Endodermal cell (in vitro differentiated cells): ENCODE measurements at regions not wholly inside any gene's neighbourhood (a gene's known extent, or its start where the extent isn't known, plus 50 kb on each side); places are given as distances from the start of the nearest gene placed in this dataset.

Experiments used
- DNase-seq: peaks from one replicate; pipeline ENCODE4 v3.0.0-alpha.2; 2017
- H3K27ac ChIP-seq: 2 replicates; pipeline ENCODE4 v1.5.1; 2013; ENCODE audit warnings: mild to moderate bottlenecking, low read depth, low read length, moderate library complexity
- H3K27me3 ChIP-seq: 2 replicates; pipeline ENCODE4 v1.6.1; 2013; ENCODE audit warnings: mild to moderate bottlenecking, low read length, moderate library complexity; ENCODE audit not compliant: insufficient read depth, control insufficient read depth, poor library complexity, severe bottlenecking
- H3K36me3 ChIP-seq: 2 replicates; pipeline ENCODE4 v1.7.0; 2013; ENCODE audit warnings: mild to moderate bottlenecking, low read length, moderate library complexity; ENCODE audit not compliant: control insufficient read depth, insufficient read depth
- H3K4me1 ChIP-seq: one replicate; pipeline ENCODE4 v1.7.0; 2013; ENCODE audit warnings: low read length; ENCODE audit not compliant: control insufficient read depth, insufficient read depth
- H3K4me3 ChIP-seq: 2 replicates; pipeline ENCODE4 v1.5.1; 2013; ENCODE audit warnings: mild to moderate bottlenecking, low read length, moderate library complexity
- H3K9ac ChIP-seq: 2 replicates; pipeline ENCODE4 v1.6.1; 2013; ENCODE audit warnings: mild to moderate bottlenecking, low read length, moderate library complexity; ENCODE audit not compliant: poor library complexity, severe bottlenecking; ENCODE audit errors: extremely low read depth
- H3K9me3 ChIP-seq: 2 replicates; pipeline ENCODE4 v1.6.1; 2013; ENCODE audit warnings: mild to moderate bottlenecking, low read length, moderate library complexity; ENCODE audit not compliant: control insufficient read depth
- H3K27ac Mint-ChIP-seq: 2 replicates; pipeline ENCODE4 v1.8.0; 2020; ENCODE audit warnings: mixed read lengths
- H3K27me3 Mint-ChIP-seq: 2 replicates; pipeline ENCODE4 v1.8.0; 2021; ENCODE audit warnings: mild to moderate bottlenecking, mixed read lengths; ENCODE audit not compliant: insufficient read depth
- H3K36me3 Mint-ChIP-seq: 2 replicates; pipeline ENCODE4 v1.8.0; 2020; ENCODE audit warnings: low read depth, mixed read lengths
- H3K4me1 Mint-ChIP-seq: 2 replicates; pipeline ENCODE4 v1.8.0; 2020; ENCODE audit warnings: mixed read lengths
- H3K4me3 Mint-ChIP-seq: 2 replicates; pipeline ENCODE4 v1.8.0; 2020; ENCODE audit warnings: mild to moderate bottlenecking, moderate library complexity, mixed read lengths
- H3K9me3 Mint-ChIP-seq: 2 replicates; pipeline ENCODE4 v1.8.0; 2020; ENCODE audit warnings: mild to moderate bottlenecking, mixed read lengths
- WGBS, 2 experiments: methylation state at CpG; one replicate each; pipeline versions ENCODE4 v1.1.5 to v1.1.7; 2013; ENCODE audit warnings: missing lambda C conversion rate in 2 of 2, mixed read lengths in 1 of 2; ENCODE audit not compliant: insufficient coverage in 1 of 2, insufficient read length in 1 of 2; 5-methylcytosine and 5-hydroxymethylcytosine counted together
- TF ChIP-seq, protein P1 (sequence below): fragments of 200-600 bp; sonication (generic); conservative IDR thresholded peaks from 2 replicates; pipeline ENCODE4 v1.5.0; 2021; ENCODE audit warnings: antibody characterized with exemption, mild to moderate bottlenecking

DNA sequence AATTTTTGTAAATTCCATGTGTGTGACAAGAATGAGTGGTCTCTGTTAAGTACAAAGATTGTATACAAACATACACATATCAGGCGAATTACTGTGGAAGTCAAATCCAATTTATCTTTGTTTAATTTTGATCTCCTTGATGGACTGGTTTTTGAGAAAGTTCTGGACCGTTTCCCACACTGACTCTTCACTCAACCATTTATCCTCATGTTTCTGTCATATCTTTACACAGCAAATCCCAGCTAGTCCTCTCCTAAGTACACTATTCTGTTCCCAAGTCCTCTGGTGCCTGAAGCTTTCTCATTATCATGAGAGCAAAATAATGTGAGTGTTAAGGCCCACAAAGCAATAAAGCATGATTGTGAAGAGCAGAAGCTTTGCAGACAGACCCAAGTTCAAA lies 189.9 kb downstream of the WNT5A start:
- H3K27me3 ChIP-seq = no peaks in the 10 kb centered on the region
- Mint-ChIP-seq H3K36me3 (no peaks in the 10 kb centered on the region), H3K27me3 (no peaks in the 10 kb centered on the region), H3K4me1 (peaks cover under 1% of the 10 kb centered on the region), H3K9me3 (no peaks in the 10 kb centered on the region), H3K4me3 (no peak overlapping the region), H3K27ac (no peak overlapping the region)
- H3K27ac ChIP-seq = no peak overlapping the region
- no peaks in the 10 kb centered on the region for H3K36me3 ChIP-seq
- no peaks in the 10 kb centered on the region for H3K4me1 ChIP-seq
- TF ChIP-seq, protein P1, sequence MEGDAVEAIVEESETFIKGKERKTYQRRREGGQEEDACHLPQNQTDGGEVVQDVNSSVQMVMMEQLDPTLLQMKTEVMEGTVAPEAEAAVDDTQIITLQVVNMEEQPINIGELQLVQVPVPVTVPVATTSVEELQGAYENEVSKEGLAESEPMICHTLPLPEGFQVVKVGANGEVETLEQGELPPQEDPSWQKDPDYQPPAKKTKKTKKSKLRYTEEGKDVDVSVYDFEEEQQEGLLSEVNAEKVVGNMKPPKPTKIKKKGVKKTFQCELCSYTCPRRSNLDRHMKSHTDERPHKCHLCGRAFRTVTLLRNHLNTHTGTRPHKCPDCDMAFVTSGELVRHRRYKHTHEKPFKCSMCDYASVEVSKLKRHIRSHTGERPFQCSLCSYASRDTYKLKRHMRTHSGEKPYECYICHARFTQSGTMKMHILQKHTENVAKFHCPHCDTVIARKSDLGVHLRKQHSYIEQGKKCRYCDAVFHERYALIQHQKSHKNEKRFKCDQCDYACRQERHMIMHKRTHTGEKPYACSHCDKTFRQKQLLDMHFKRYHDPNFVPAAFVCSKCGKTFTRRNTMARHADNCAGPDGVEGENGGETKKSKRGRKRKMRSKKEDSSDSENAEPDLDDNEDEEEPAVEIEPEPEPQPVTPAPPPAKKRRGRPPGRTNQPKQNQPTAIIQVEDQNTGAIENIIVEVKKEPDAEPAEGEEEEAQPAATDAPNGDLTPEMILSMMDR = no peak
- no peak overlapping the region for H3K4me3 ChIP-seq
- H3K9me3 ChIP-seq = no peaks in the 10 kb centered on the region
- WGBS, 2 experiments = 91% methylated on average over 2 of the region's 2 CpGs; no CpG with 5 or more reads in 1 of the 2 experiments
- no peak overlapping the region for H3K9ac ChIP-seq
- no peak for DNase-seq

DNA sequence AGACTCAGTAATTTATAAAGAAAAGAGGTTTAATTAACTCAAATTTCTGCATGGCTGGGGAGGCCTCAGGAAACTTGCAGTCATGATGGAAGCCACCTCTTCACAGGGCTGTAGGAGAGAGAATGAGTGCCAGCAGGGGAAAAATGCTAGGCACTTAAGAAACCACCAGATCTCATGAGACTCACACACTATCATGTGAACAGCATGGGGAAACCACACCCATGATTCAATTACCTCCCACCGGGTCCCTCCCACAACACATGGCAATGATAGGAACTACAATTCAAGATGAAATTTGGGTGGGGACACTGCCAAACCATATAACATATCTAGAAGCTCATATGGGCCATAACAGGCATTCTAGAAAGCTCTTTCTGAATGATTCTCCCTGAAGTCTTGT lies 190.3 kb downstream of the WNT5A start:
- no peak overlapping the region for H3K27ac Mint-ChIP-seq
- H3K4me3 Mint-ChIP-seq = no peak overlapping the region
- TF ChIP-seq, protein P1 = no peak
- H3K4me1 Mint-ChIP-seq = peaks cover 4% of the 10 kb centered on the region
- H3K4me1 ChIP-seq = no peaks in the 10 kb centered on the region
- no peaks in the 10 kb centered on the region for H3K27me3 ChIP-seq
- no peaks in the 10 kb centered on the region for H3K9me3 ChIP-seq
- no peak overlapping the region for H3K27ac ChIP-seq
- DNase-seq = no peak
- no peaks in the 10 kb centered on the region for H3K36me3 Mint-ChIP-seq
- no peaks in the 10 kb centered on the region for H3K36me3 ChIP-seq
- H3K9ac ChIP-seq = no peak overlapping the region
- no peaks in the 10 kb centered on the region for H3K27me3 Mint-ChIP-seq
- WGBS, 2 experiments = 91% methylated on average over 1 of the region's 1 CpG; no CpG with 5 or more reads in 1 of the 2 experiments
- H3K4me3 ChIP-seq = no peak overlapping the region
- no peaks in the 10 kb centered on the region for H3K9me3 Mint-ChIP-seq

DNA sequence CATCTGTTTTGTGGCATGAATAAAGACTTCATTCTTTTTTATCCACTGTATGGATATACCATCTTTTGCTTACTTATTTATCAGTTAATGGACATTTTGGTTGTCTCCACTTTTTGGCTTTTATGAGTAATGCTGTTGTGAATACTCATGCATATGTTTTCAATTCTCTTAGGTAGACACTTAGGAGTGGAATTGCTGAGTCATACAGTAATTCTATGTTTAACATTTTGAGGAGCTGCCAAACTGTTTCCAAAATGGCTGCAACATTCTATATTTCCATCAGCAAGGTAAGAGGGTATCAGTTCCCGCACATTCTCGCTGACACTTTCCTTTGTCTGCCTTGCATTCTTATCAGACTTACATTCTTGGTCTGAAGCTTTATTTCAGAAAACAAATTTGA lies 191.1 kb downstream of the WNT5A start:
- no peaks in the 10 kb centered on the region for H3K36me3 ChIP-seq
- H3K9me3 Mint-ChIP-seq = no peaks in the 10 kb centered on the region
- DNase-seq = no peak
- TF ChIP-seq, protein P1 = no peak
- H3K9ac ChIP-seq = no peak overlapping the region
- H3K4me3 Mint-ChIP-seq = no peak overlapping the region
- no peak overlapping the region for H3K27ac Mint-ChIP-seq
- H3K4me1 ChIP-seq = no peaks in the 10 kb centered on the region
- H3K4me1 Mint-ChIP-seq = peaks cover 5% of the 10 kb centered on the region
- WGBS, 2 experiments = 96% methylated on average over 2 of the region's 2 CpGs; no CpG with 5 or more reads in 1 of the 2 experiments
- H3K27me3 Mint-ChIP-seq = no peaks in the 10 kb centered on the region
- no peak overlapping the region for H3K27ac ChIP-seq
- H3K36me3 Mint-ChIP-seq = no peaks in the 10 kb centered on the region
- no peaks in the 10 kb centered on the region for H3K27me3 ChIP-seq
- no peaks in the 10 kb centered on the region for H3K9me3 ChIP-seq
- H3K4me3 ChIP-seq = no peak overlapping the region
